H1 (cell line): ENCODE measurements at regions not wholly inside any gene's neighbourhood (a gene's known extent, or its start where the extent isn't known, plus 50 kb on each side); places are given as distances from the start of the nearest gene placed in this dataset.

Experiments used
- CTCF ChIA-PET: fragments of 300-600 bp; sonication (Branson Sonifier 250); formaldehyde crosslinking; loops from one replicate; lab custom pipeline; 2021; ENCODE audit not compliant: partially characterized antibody; lab: Charles Lee
- POLR2A ChIA-PET: fragments of 300-600 bp; sonication (Branson Sonifier 250); formaldehyde crosslinking; loops from one replicate; lab custom pipeline; 2021; ENCODE audit warnings: inconsistent platforms; ENCODE audit not compliant: partially characterized antibody; lab: Charles Lee
- DNase-seq, 2 experiments: peaks; one replicate each; pipeline versions ENCODE4 v3.0.0 to v3.0.0-alpha.2; 2010 to 2022; ENCODE audit warnings: low spot score in 2 of 2, low read depth in 1 of 2, mixed read lengths in 1 of 2
- FAIRE-seq: peaks from 2 replicates; lab custom pipeline; 2011; peaks lifted over from hg19 to GRCh38; lab: Jason Lieb, UNC
- H2AFZ ChIP-seq: 2 replicates; pipeline ENCODE4 v1.8.1; 2012; ENCODE audit warnings: low read length, inconsistent platforms
- H2AK5ac ChIP-seq: 2 replicates; pipeline ENCODE4 v1.6.1; 2013; ENCODE audit warnings: low read depth, low read length
- H2BK120ac ChIP-seq: replicated peaks from 2 replicates; pipeline ENCODE3; 2013; ENCODE audit warnings: low read depth, low read length, inconsistent platforms
- H2BK12ac ChIP-seq: 2 replicates; pipeline ENCODE4 v1.6.1; 2013; ENCODE audit warnings: low read depth, low read length
- H2BK15ac ChIP-seq: 2 replicates; pipeline ENCODE4 v1.6.1; 2013; ENCODE audit warnings: low read length
- H2BK20ac ChIP-seq: 2 replicates; pipeline ENCODE4 v1.6.1; 2013; ENCODE audit warnings: low read length
- H2BK5ac ChIP-seq: 2 replicates; pipeline ENCODE4 v1.6.1; 2013; ENCODE audit warnings: low read depth, low read length
- H3K14ac ChIP-seq: 2 replicates; pipeline ENCODE4 v1.6.1; 2013; ENCODE audit warnings: inconsistent platforms; ENCODE audit not compliant: insufficient read length
- H3K18ac ChIP-seq: 2 replicates; pipeline ENCODE4 v1.6.1; 2013; ENCODE audit warnings: low read length; ENCODE audit errors: extremely low read depth
- H3K23ac ChIP-seq: 2 replicates; pipeline ENCODE4 v1.6.1; 2013; ENCODE audit warnings: inconsistent platforms; ENCODE audit not compliant: insufficient read length
- H3K23me2 ChIP-seq: 2 replicates; pipeline ENCODE4 v1.6.1; 2013; ENCODE audit warnings: low read depth, low read length
- H3K27ac ChIP-seq: 2 replicates; pipeline ENCODE4 v1.6.1; 2011; ENCODE audit warnings: low read depth, low read length, inconsistent platforms
- H3K27me3 ChIP-seq, 4 experiments: replicated peaks in 1 of 4; 1 replicate in 1 of 4; 2 replicates in 3 of 4; pipeline versions ENCODE4 v1.6.1 to v1.8.1; 2011 to 2013; ENCODE audit warnings: low read length in 3 of 4, mild to moderate bottlenecking in 3 of 4, inconsistent platforms in 2 of 4, mixed read lengths in 2 of 4, moderate library complexity in 1 of 4; ENCODE audit not compliant: control insufficient read depth in 3 of 4, insufficient read depth in 3 of 4; ENCODE audit errors: extremely low read depth in 1 of 4
- H3K36me3 ChIP-seq, 4 experiments: 2 replicates each; pipeline versions ENCODE4 v1.6.1 to v1.8.1; 2011 to 2013; ENCODE audit warnings: mild to moderate bottlenecking in 4 of 4, low read length in 3 of 4, moderate library complexity in 2 of 4, control low read depth in 1 of 4, inconsistent platforms in 1 of 4; ENCODE audit not compliant: insufficient read depth in 4 of 4, control insufficient read depth in 2 of 4
- H3K4ac ChIP-seq: replicated peaks from 2 replicates; pipeline ENCODE3; 2013; ENCODE audit warnings: low read length, low read depth, mixed read lengths, inconsistent platforms; ENCODE audit not compliant: insufficient read length
- H3K4me1 ChIP-seq, 4 experiments: replicated peaks in 1 of 4; 1 replicate in 1 of 4; 2 replicates in 3 of 4; pipeline versions ENCODE4 v1.6.1 to v1.8.1; 2011 to 2013; ENCODE audit warnings: low read length in 3 of 4, inconsistent platforms in 2 of 4, mixed read lengths in 1 of 4; ENCODE audit not compliant: insufficient read depth in 4 of 4, control insufficient read depth in 3 of 4
- H3K4me2 ChIP-seq, 2 experiments: 2 replicates each; pipeline versions ENCODE4 v1.6.1 to v1.8.1; 2011 to 2013; ENCODE audit warnings: low read depth in 2 of 2, low read length in 2 of 2, control low read depth in 1 of 2, inconsistent platforms in 1 of 2, mild to moderate bottlenecking in 1 of 2; ENCODE audit not compliant: insufficient read depth in 1 of 2
- H3K4me3 ChIP-seq, 4 experiments: fragments of 200-600, 300-600 bp in 1 of 4; sonication (generic), shearing (Covaris generic), sonication (Bioruptor Twin) in 1 of 4; 2 replicates each; pipeline versions ENCODE4 v1.5.1 to v1.8.1; 2011 to 2016; ENCODE audit warnings: low read length in 4 of 4, low read depth in 3 of 4, control low read depth in 2 of 4, inconsistent platforms in 2 of 4, mild to moderate bottlenecking in 2 of 4, mixed read lengths in 1 of 4, moderate library complexity in 1 of 4; ENCODE audit not compliant: insufficient read depth in 2 of 4; ENCODE audit errors: extremely low read depth in 1 of 4
- H3K56ac ChIP-seq: replicated peaks from 2 replicates; pipeline ENCODE3; 2013; ENCODE audit warnings: low read depth, mild to moderate bottlenecking, mixed read lengths, low read length, inconsistent platforms; ENCODE audit not compliant: insufficient read length
- H3K79me1 ChIP-seq: 2 replicates; pipeline ENCODE4 v1.6.1; 2013; ENCODE audit warnings: low read depth, low read length, control low read depth
- H3K79me2 ChIP-seq, 2 experiments: 2 replicates each; pipeline versions ENCODE4 v1.6.1 to v1.8.1; 2012 to 2013; ENCODE audit warnings: low read length in 2 of 2, mild to moderate bottlenecking in 2 of 2, inconsistent platforms in 1 of 2; ENCODE audit not compliant: insufficient read depth in 2 of 2, control insufficient read depth in 1 of 2
- H3K9ac ChIP-seq, 4 experiments: replicated peaks in 1 of 4; 1 replicate in 1 of 4; 2 replicates in 3 of 4; pipeline versions ENCODE4 v1.6.1 to v1.8.1; 2011 to 2013; ENCODE audit warnings: low read depth in 3 of 4, low read length in 3 of 4, control low read depth in 2 of 4, mild to moderate bottlenecking in 2 of 4, moderate library complexity in 2 of 4, inconsistent platforms in 1 of 4; ENCODE audit errors: extremely low read depth in 1 of 4
- H3K9me3 ChIP-seq, 2 experiments: 2 replicates each; pipeline versions ENCODE4 v1.6.1 to v1.8.1; 2012 to 2013; ENCODE audit warnings: mild to moderate bottlenecking in 2 of 2, moderate library complexity in 2 of 2, control low read depth in 1 of 2, inconsistent platforms in 1 of 2, low read depth in 1 of 2, low read length in 1 of 2, mixed read lengths in 1 of 2; ENCODE audit not compliant: insufficient read depth in 2 of 2
- H4K20me1 ChIP-seq, 2 experiments: replicated peaks in 1 of 2; 2 replicates each; pipeline versions ENCODE3 to v1.8.1; 2011 to 2013; ENCODE audit warnings: inconsistent platforms in 2 of 2, low read length in 2 of 2, mild to moderate bottlenecking in 1 of 2; ENCODE audit not compliant: insufficient read depth in 2 of 2, control insufficient read depth in 1 of 2
- H4K5ac ChIP-seq: 2 replicates; pipeline ENCODE4 v1.6.1; 2013; ENCODE audit warnings: low read length, low read depth, mixed read lengths, inconsistent platforms; ENCODE audit not compliant: insufficient read length
- H4K8ac ChIP-seq: 2 replicates; pipeline ENCODE4 v1.8.0; 2013; ENCODE audit warnings: mild to moderate bottlenecking, moderate library complexity, low read length, inconsistent platforms; ENCODE audit not compliant: insufficient read depth; ENCODE audit errors: extremely low read depth
- H4K91ac ChIP-seq: replicated peaks from 2 replicates; pipeline ENCODE3; 2013; ENCODE audit warnings: low read length, mixed read lengths, inconsistent platforms; ENCODE audit not compliant: insufficient read length
- MAFK ChIP-seq: IDR thresholded peaks from 2 replicates; pipeline ENCODE4 v1.6.1; 2012; ENCODE audit warnings: low read depth, mild to moderate bottlenecking, improper control_type of control experiment, low read length
- POLR2AphosphoS5 ChIP-seq: IDR thresholded peaks from 2 replicates; pipeline ENCODE4 v1.6.1; 2011; ENCODE audit warnings: low read depth, low read length
- WGBS, 2 experiments: shearing (Covaris generic) in 1 of 2; methylation state at CpG; one replicate each; pipeline versions ENCODE4 v1.1.6 to v1.1.7; 2013 to 2015; ENCODE audit warnings: low lambda C conversion rate in 2 of 2, mixed read lengths in 2 of 2, inconsistent platforms in 1 of 2, low coverage in 1 of 2, missing lambda C conversion rate in 1 of 2; ENCODE audit not compliant: insufficient replicate concordance in 2 of 2, insufficient coverage in 1 of 2, insufficient read length in 1 of 2; ENCODE audit errors: extremely low coverage in 1 of 2, missing lambda C conversion rate in 1 of 2; 5-methylcytosine and 5-hydroxymethylcytosine counted together

DNA sequence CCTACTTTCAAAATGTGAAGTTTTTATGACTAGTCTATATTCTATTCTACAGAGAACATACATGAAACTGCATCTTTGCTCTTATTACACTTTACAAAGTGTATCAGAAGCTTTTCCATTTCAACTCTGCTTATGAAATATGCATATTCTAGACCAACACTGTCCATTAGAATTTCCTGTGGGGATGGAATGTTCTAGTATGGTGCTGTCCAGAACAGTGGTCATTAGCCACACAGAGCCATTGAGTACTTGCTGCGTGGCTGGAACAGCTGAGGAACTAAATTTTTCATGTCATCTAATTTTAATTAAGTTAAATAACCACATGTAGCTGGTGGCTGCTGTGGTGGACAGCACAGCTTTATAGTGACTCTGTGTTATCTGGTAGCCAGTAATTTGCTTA lies 105.9 kb upstream of the PDE10A start:
- no peak overlapping the region for H3K56ac ChIP-seq
- H2BK20ac ChIP-seq: no peak overlapping the region
- no peak overlapping the region for H2AK5ac ChIP-seq
- TF ChIP-seq MAFK (no peak), POLR2AphosphoS5 (no peak)
- DNase-seq: no peak
- ChIA-PET CTCF (interaction anchor here (1.0 to 1.2 kb wide), 2 partner anchors 39 to 330 kb away, joined by 3 to 4 read pairs; no protein-coding TSS in a partner anchor), POLR2A (no interaction called here)
- no peak overlapping the region for H3K18ac ChIP-seq
- H4K5ac ChIP-seq: no peak overlapping the region
- no peaks in the 10 kb centered on the region for H3K27me3 ChIP-seq
- H2BK5ac ChIP-seq: no peak overlapping the region
- no peak overlapping the region for H2BK15ac ChIP-seq
- no peak overlapping the region for H3K4me3 ChIP-seq
- H3K9ac ChIP-seq: no peak overlapping the region
- H3K36me3 ChIP-seq: no peaks in the 10 kb centered on the region
- no peak overlapping the region for H3K27ac ChIP-seq
- H3K9me3 ChIP-seq: no peaks in the 10 kb centered on the region
- no peak for FAIRE-seq
- H3K14ac ChIP-seq: no peak overlapping the region
- no peak overlapping the region for H2BK120ac ChIP-seq
- no peaks in the 10 kb centered on the region for H3K79me1 ChIP-seq
- H4K20me1 ChIP-seq: no peaks in the 10 kb centered on the region
- H2BK12ac ChIP-seq: no peak overlapping the region
- H3K4me2 ChIP-seq: no peak overlapping the region
- no peak overlapping the region for H4K8ac ChIP-seq
- no peaks in the 10 kb centered on the region for H3K79me2 ChIP-seq
- H3K4ac ChIP-seq: no peak overlapping the region
- H3K23ac ChIP-seq: no peak overlapping the region
- H3K23me2 ChIP-seq: no peaks in the 10 kb centered on the region
- H2AFZ ChIP-seq: no peak overlapping the region
- no peak overlapping the region for H4K91ac ChIP-seq
- H3K4me1 ChIP-seq: no peaks in the 10 kb centered on the region
- WGBS, 2 experiments: 90% methylated on average over 1 of the region's 1 CpG; no CpG with 5 or more reads in 1 of the 2 experiments
